GM18909 (cell line): ENCODE measurements at regions not wholly inside any gene's neighbourhood (a gene's known extent, or its start where the extent isn't known, plus 50 kb on each side); places are given as distances from the start of the nearest gene placed in this dataset.
"Not testable (repeated sequence)": the region's sequence is repeated elsewhere in the genome, so short reads cannot be mapped to it uniquely, and the experiment has no call there.

Source experiments
- ATAC-seq: cut with Tn5 transposase; IDR thresholded peaks from one replicate; pipeline ENCODE4 v1.9.1; 2021; ENCODE audit warnings: mild to moderate bottlenecking; ENCODE audit not compliant: unreplicated experiment, poor library complexity

GRCh38 chr12:38016602-38017001 is 300.0 kb upstream of the ALG10B start:
- no peak for ATAC-seq

GRCh38 chr12:38025916-38026315 is 290.7 kb upstream of the ALG10B start:
- ATAC-seq: no peak

- no peak for ATAC-seq
Measured at GRCh38 chr12:38053113-38053512, 263.5 kb upstream of the ALG10B start.

- ATAC-seq: no peak
Measured at GRCh38 chr12:38053655-38054464, 262.7 kb upstream of the ALG10B start.

GRCh38 chr12:38056701-38057689 is 259.6 kb upstream of the ALG10B start:
- ATAC-seq: no peak

- no peak for ATAC-seq
Measured at GRCh38 chr12:38099686-38100085, 216.9 kb upstream of the ALG10B start.

- no peak for ATAC-seq
Measured at GRCh38 chr12:38101753-38102152, 214.8 kb upstream of the ALG10B start.

GRCh38 chr12:38102197-38102596 is 214.4 kb upstream of the ALG10B start:
- ATAC-seq: no peak

GRCh38 chr12:38110026-38110699 is 206.4 kb upstream of the ALG10B start:
- no peak for ATAC-seq

GRCh38 chr12:38113991-38114390 is 202.6 kb upstream of the ALG10B start:
- ATAC-seq: no peak

- ATAC-seq: no peak
Measured at GRCh38 chr12:38116968-38117367, 199.6 kb upstream of the ALG10B start.

- no peak for ATAC-seq
Measured at GRCh38 chr12:38118632-38119031, 197.9 kb upstream of the ALG10B start.

GRCh38 chr12:38120438-38120837 is 196.1 kb upstream of the ALG10B start:
- no peak for ATAC-seq

- ATAC-seq: not testable (repeated sequence)
Measured at GRCh38 chr12:38123028-38123427, 193.5 kb upstream of the ALG10B start.

- no peak for ATAC-seq
Measured at GRCh38 chr12:38123566-38124246, 192.9 kb upstream of the ALG10B start.

GRCh38 chr12:38124247-38125012 is 192.1 kb upstream of the ALG10B start:
- ATAC-seq: no peak

- ATAC-seq: no peak
Measured at GRCh38 chr12:38132139-38132538, 184.4 kb upstream of the ALG10B start.

GRCh38 chr12:38137287-38137686 is 179.3 kb upstream of the ALG10B start:
- ATAC-seq: no peak

- ATAC-seq: no peak
Measured at GRCh38 chr12:38137716-38138115, 178.9 kb upstream of the ALG10B start.
